Smooth muscle cell of the brain vasculature (primary cell): ENCODE measurements at regions not wholly inside any gene's neighbourhood (a gene's known extent, or its start where the extent isn't known, plus 50 kb on each side); places are given as distances from the start of the nearest gene placed in this dataset.
"Not testable (repeated sequence)": the region's sequence is repeated elsewhere in the genome, so short reads cannot be mapped to it uniquely, and the experiment has no call there.

ENCODE experiments used
- DNase-seq: peaks from one replicate; pipeline ENCODE4 v3.0.0-alpha.2; 2012; ENCODE audit warnings: low read depth, low spot score

DNA sequence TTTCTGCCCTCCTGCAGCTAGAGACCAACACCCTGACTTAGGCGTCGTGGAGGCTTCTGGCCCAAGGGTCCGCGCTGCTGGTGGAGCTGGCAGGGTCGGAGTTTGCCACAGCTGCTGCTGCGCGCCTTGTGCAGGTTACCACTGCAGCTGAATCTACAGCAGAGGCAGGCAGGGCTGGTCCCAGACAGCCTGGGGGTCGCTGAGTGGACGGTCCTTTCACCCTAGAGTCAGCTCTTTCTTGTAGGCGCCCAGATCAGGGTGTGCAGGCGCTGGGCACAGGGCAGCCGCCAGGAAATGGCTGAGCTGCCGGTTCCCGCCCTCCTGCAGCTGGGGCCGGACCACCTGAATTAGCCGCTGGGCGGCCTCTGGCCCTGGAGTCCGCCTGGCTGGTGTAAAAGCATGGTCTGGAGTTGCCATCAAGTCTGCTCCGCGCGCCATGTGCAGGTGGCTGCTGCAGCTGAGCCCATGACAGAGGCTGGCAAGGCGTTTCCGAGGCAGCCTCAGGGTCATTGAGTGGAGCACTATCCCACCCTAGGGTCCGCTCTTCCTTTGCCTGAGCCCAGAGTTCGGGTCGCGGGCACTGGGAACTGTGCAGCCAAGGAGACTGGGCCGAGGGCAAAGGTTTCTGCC lies 144.3 kb downstream of the CCDC74A start:
- DNase-seq = not testable (repeated sequence)

DNA sequence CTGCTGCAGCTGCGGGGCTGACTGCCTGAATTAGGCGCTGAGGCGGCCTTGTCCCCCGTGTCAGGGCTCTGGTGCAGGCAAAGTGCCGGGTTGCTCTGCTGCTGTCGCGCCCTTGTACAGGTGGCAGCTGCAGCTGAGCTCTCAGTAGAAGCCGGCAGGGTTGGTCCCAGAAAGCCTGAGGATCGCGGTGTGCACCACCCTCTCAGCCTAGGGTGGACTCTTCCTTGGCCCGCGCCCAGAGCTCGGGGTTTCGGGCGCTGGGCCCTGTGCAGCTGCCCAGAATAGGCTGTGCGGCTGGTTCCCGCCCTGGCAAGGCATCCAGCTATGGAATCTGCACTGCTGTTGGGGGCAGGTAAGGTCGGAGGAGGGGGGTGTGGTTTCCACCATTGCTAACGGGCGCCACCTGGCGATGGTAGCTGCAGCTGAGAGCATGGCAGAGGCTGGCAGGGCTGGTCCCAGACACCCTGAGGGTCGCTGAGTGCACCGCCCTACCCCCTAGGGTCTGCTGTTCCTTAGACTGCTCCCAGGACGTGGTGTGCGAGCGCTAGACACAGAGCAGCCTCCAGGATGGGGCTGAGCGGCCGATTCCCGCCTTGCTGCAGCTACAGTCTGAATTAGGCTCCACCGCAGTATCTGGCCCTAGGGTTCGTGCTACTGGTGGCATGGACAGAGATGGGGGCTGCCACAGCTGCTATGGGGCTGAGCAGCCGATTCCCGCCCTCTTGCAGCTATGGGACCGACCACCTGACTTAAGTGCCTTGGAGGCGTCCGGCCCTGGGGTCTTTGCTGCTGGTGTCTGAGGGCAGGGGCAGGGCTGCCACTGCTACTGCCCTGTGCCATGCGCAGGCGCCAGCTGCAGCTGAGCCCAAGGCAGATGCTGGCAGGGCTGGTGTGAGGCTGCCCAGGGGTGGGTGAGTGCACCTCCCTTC lies 145.0 kb downstream of the CCDC74A start:
- DNase-seq = not testable (repeated sequence)

DNA sequence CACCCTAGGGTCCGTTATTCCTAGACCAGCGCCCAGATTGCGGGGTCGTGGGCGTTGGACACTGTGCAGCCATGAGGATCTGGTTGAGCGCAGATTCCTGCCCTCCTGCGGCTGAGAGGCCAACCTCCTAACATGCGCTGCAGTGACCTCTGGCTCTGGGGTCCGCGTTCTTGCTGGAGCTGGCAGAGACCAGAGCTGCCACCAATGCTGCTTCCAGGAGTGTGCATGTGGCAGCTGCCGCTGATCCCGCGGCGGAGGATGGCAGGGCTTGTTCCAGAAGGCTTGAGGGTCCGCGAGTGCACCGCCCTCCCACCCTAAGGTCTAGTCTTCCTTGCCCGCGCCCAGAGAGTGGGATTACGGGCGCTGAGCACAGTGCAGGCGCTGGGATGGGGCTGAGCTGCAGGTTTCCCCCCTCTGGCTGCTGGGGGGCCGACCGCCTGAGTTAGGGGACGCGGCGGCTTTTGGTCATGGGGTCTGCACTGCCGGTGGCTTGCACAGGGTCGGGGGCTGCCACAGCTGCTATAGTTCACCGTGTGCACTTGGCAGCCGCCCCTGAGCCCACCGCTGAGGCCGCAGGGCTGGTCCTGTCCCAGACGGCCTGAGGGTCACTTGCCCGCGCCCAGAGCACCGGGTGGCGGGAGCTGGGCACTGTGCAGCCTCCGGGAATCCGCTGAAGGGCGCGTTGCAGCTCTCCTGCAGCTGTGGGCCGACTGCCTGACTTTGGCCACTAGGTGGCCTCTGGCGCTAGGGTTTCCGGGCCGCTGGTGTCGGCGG lies 145.9 kb downstream of the CCDC74A start:
- DNase-seq = no peak

DNA sequence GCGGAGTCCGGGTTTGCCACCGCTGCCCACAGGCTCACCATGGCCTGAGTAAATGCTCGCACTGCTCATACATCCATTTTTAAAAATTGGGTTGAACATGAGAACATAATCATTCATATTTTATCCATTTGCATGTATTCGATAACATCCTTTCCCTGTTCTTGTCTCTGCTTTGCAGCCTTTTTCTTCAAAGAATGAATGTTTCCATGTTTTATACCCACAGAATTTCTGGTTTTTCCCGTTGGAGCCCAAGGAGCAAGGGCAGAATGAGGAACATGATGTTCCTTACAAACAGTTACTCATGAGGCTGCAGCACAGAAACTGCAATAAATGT lies 146.5 kb downstream of the CCDC74A start:
- DNase-seq = no peak

DNA sequence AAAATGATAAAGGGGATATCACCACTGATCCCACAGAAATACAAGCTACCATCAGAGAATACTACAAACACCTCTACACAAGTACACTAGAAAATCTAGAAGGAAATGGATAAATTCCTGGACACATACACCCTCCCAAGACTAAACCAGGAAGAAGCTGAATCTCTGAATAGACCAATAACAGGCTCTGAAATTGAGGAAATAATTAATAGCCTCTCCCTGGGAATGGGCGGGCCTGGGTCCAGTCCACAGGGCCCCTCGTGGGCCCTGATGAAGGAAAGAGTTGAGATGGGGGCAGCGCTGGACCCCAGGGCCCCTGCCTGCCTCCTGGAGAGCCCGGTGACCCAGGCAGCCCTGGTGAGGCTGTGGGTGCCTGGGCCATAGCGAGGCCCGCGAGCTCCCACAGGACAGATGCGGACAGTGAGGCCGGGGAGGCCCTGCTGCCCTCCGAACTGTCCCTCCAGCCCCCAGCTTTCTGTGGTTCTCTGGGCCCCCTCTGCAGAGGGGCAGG lies 154.0 kb downstream of the CCDC74A start:
- not testable (repeated sequence) for DNase-seq

GRCh38 chr2:131682122-131682944 lies 154.6 kb downstream of the CCDC74A start:
- DNase-seq = peak; percentile 60

DNA sequence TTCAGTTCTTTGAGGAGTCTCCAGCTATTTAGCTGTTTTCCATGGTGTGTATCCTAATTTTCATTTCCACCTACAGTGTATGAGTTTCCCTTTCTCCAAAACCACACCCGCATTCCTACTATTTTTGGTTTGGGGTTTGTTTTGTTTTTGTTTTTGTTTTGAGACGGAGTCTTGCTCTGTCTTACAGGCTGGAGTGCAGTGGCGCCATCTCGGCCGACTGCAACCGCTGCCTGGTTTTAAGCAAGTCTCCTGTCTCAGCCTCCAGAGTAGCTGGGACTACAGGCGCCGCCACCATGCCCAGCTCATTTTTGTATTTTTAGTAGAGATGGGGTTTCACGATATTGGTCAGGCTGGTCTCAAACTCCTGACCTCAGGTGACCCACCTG lies 155.2 kb downstream of the CCDC74A start:
- not testable (repeated sequence) for DNase-seq

DNA sequence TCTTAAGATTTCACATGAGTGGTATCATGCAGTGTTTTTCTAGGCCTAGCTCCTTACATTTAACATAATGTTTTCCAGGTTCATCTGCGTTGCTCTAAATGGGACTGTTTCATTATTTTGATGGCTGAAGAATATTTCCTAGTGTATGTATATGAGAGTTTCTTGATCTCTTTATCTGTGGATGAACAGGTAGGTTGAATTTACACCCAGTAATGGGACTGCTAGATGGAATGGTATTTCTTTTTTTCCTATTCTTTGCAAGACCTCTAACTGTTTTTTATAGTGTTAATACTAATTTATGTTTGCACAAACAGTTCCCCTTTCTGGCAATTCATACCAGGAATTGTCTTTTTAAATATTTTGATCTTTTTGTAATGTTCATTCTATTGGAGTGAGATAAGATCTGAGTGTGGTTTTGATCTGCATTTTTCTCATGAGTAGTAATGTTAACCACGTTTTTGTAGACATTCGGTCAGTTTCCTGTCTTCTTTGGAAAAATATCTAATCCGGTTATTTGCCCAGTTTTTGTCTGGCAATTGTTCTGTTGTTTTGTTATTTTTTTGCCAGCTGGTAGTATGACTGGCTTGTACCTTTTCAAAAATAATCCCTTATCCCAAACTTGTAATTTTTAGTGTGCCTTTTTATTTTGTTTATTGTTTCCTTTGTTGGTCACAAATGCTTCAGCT lies 157.1 kb downstream of the CCDC74A start:
- not testable (repeated sequence) for DNase-seq

- DNase-seq = not testable (repeated sequence)
Measured at GRCh38 chr2:131686164-131686893, 158.6 kb downstream of the CCDC74A start.

GRCh38 chr2:131686894-131687238 lies 159.2 kb downstream of the CCDC74A start:
- not testable (repeated sequence) for DNase-seq

- not testable (repeated sequence) for DNase-seq
Measured at GRCh38 chr2:131689066-131689465, 161.4 kb downstream of the CCDC74A start.

- DNase-seq = not testable (repeated sequence)
Measured at GRCh38 chr2:131711268-131711667, 183.6 kb downstream of the CCDC74A start.

- not testable (repeated sequence) for DNase-seq
Measured at GRCh38 chr2:131717907-131718306, 190.2 kb downstream of the CCDC74A start.

DNA sequence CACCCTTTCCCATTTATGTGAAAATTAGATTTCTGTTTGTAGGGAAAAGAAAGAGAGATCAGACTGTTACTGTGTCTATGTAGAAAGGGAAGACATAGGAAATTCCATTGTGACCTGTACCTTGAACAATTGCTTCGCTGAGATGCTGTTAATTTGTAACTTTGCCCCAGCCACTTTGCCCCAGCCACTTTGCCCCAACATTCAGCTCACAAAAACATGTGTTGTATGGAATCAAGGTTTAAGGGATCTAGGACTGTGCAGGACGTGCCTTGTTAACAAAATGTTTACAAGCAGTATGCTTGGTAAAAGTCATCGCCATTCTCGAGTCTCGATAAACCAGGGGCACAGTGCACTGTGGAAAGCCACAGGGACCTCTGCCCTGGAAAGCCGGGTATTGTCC lies 193.5 kb downstream of the CCDC74A start:
- not testable (repeated sequence) for DNase-seq

DNA sequence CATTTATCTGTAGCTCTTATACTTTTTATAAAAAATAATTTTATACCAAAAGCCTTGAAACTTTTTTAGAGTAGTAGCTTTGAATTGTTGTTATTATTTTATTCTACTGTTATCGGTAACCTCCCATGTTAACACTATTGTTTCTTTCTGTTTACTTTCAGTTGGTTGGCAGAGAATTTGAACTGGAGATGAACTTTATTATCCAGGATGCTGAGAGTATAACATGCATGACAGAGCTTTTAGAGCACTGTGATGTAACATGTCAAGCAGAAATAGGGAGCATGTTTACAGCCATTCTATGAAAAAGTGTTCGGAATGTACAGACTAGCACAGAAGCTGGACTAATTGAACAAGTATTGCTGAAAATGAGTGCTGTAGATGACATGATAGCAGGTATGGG lies 194.6 kb downstream of the CCDC74A start:
- not testable (repeated sequence) for DNase-seq

GRCh38 chr2:131724019-131724418 lies 196.3 kb downstream of the CCDC74A start:
- no peak for DNase-seq

- DNase-seq = not testable (repeated sequence)
Measured at GRCh38 chr2:131728451-131728850, 200.8 kb downstream of the CCDC74A start.

DNA sequence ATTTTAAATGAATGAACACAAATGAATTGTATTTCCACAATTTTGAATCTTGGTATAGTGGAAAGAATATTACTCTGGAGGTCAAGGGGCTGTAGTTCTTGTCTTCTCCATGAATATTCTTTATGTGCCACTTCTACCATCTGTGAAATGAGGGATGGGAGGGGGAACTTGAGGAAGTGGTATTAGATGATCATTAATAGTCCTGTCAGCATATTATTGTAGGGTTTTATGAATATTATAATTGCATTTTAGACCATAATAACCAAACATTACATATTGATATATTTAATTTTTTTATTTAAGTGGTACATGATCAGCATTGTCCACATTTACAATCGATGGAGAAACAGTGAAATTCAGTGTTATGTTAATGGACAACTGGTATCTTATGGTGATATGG lies 205.8 kb downstream of the CCDC74A start:
- DNase-seq = not testable (repeated sequence)

- DNase-seq = not testable (repeated sequence)
Measured at GRCh38 chr2:131736406-131736805, 208.7 kb downstream of the CCDC74A start.

- not testable (repeated sequence) for DNase-seq
Measured at GRCh38 chr2:131738533-131738932, 210.8 kb downstream of the CCDC74A start.
